GM18861 (cell line): ENCODE measurements at regions not wholly inside any gene's neighbourhood (a gene's known extent, or its start where the extent isn't known, plus 50 kb on each side); places are given as distances from the start of the nearest gene placed in this dataset.

Source experiments
- ATAC-seq: cut with Tn5 transposase; IDR thresholded peaks from one replicate; pipeline ENCODE4 v1.9.1; 2021; ENCODE audit not compliant: unreplicated experiment

- no peak for ATAC-seq
These were observed 1995.8 kb downstream of the NCAM2 start for GRCh38 chr21:22993822-22994574.

- no peak for ATAC-seq
These were observed 2005.7 kb downstream of the NCAM2 start for GRCh38 chr21:23003951-23004350.

GRCh38 chr21:23008601-23009202, 2010.5 kb downstream of the NCAM2 start:
- no peak for ATAC-seq

GRCh38 chr21:23009360-23009759, 2011.2 kb downstream of the NCAM2 start:
- no peak for ATAC-seq

- ATAC-seq = no peak
These were observed 2015.8 kb downstream of the NCAM2 start for GRCh38 chr21:23014021-23014420.

- ATAC-seq = no peak
These were observed 2018.4 kb downstream of the NCAM2 start for GRCh38 chr21:23016617-23017016.

- no peak for ATAC-seq
These were observed 2019.8 kb downstream of the NCAM2 start for GRCh38 chr21:23017989-23018388.

GRCh38 chr21:23020969-23021368, 2022.8 kb downstream of the NCAM2 start:
- no peak for ATAC-seq

- ATAC-seq = no peak
These were observed 2023.3 kb downstream of the NCAM2 start for GRCh38 chr21:23021481-23021880.

- ATAC-seq = no peak
These were observed 2028.7 kb downstream of the NCAM2 start for GRCh38 chr21:23026878-23027277.

GRCh38 chr21:23039846-23040245, 2041.6 kb downstream of the NCAM2 start:
- no peak for ATAC-seq

GRCh38 chr21:23045955-23046354, 2047.7 kb downstream of the NCAM2 start:
- ATAC-seq = no peak

GRCh38 chr21:23067672-23068071, 2069.5 kb downstream of the NCAM2 start:
- ATAC-seq = no peak

GRCh38 chr21:23083242-23083641, 2085.0 kb downstream of the NCAM2 start:
- ATAC-seq = no peak

GRCh38 chr21:23093259-23093658, 2095.1 kb downstream of the NCAM2 start:
- no peak for ATAC-seq

GRCh38 chr21:23099185-23099584, 2101.0 kb downstream of the NCAM2 start:
- no peak for ATAC-seq

GRCh38 chr21:23101111-23101510, 2102.9 kb downstream of the NCAM2 start:
- ATAC-seq = no peak

- ATAC-seq = no peak
These were observed 2110.3 kb downstream of the NCAM2 start for GRCh38 chr21:23108533-23108932.

GRCh38 chr21:23111070-23111600, 2112.9 kb downstream of the NCAM2 start:
- ATAC-seq = no peak

GRCh38 chr21:23119491-23119890, 2121.3 kb downstream of the NCAM2 start:
- ATAC-seq = no peak

GRCh38 chr21:23127973-23128372, 2129.8 kb downstream of the NCAM2 start:
- no peak for ATAC-seq

GRCh38 chr21:23130308-23130707, 2132.1 kb downstream of the NCAM2 start:
- no peak for ATAC-seq
